SK-N-SH treated with all-trans-retinoic acid at 6 μM for 48 hours (cell line): ENCODE measurements at regions not wholly inside any gene's neighbourhood (a gene's known extent, or its start where the extent isn't known, plus 50 kb on each side); places are given as distances from the start of the nearest gene placed in this dataset.

Experiments used
- ATAC-seq: fragments of 200-7000 bp; cut with Tn5 transposase; 3 replicates; pipeline ENCODE4 v1.9.1; 2020; ENCODE audit warnings: mild to moderate bottlenecking, moderate library complexity
- ARNTL ChIP-seq: fragments of 450-650 bp; formaldehyde crosslinking; IDR thresholded peaks from 2 replicates; pipeline ENCODE4 v1.5.0; 2020; ENCODE audit warnings: low read depth, mild to moderate bottlenecking, moderate library complexity, borderline replicate concordance
- BACH2 ChIP-seq: fragments of 250-450 bp; sonication (Bioruptor Pico); IDR thresholded peaks from 2 replicates; pipeline ENCODE4 v1.9.0; 2021; ENCODE audit warnings: mild to moderate bottlenecking, borderline replicate concordance
- CSDC2 ChIP-seq: fragments of 250-450 bp; sonication (Bioruptor Pico); IDR thresholded peaks from 2 replicates; pipeline ENCODE4 v1.5.0; 2020; ENCODE audit warnings: mild to moderate bottlenecking, moderate library complexity
- GLIS3 ChIP-seq: fragments of 250-450 bp; sonication (Bioruptor Pico); IDR thresholded peaks from 2 replicates; pipeline ENCODE4 v1.5.0; 2020; ENCODE audit warnings: mild to moderate bottlenecking, moderate library complexity
- ISL1 ChIP-seq: fragments of 250-450 bp; sonication (Bioruptor Pico); IDR thresholded peaks from 2 replicates; pipeline ENCODE4 v2.1.2; 2022; ENCODE audit warnings: mild to moderate bottlenecking, moderate library complexity
- OSR1 ChIP-seq: fragments of 250-450 bp; sonication (Bioruptor Pico); IDR thresholded peaks from 2 replicates; pipeline ENCODE4 v1.8.0; 2022; ENCODE audit warnings: moderate library complexity, mild to moderate bottlenecking, inconsistent platforms
- PATZ1 ChIP-seq: fragments of 250-450 bp; sonication (Bioruptor Pico); IDR thresholded peaks from 2 replicates; pipeline ENCODE4 v1.8.0; 2020; ENCODE audit warnings: mild to moderate bottlenecking, moderate library complexity, borderline replicate concordance
- PPARA ChIP-seq: fragments of 250-450 bp; sonication (Bioruptor Pico); IDR thresholded peaks from 2 replicates; pipeline ENCODE4 v1.5.0; 2020; ENCODE audit warnings: mild to moderate bottlenecking, borderline replicate concordance
- RARB ChIP-seq: fragments of 250-450 bp; sonication (Bioruptor Pico); IDR thresholded peaks from 2 replicates; pipeline ENCODE4 v1.8.0; 2021; ENCODE audit warnings: mild to moderate bottlenecking, moderate library complexity
- SNAI2 ChIP-seq: fragments of 250-450 bp; sonication (Bioruptor Pico); IDR thresholded peaks from 2 replicates; pipeline ENCODE4 v1.5.0; 2020; ENCODE audit warnings: mild to moderate bottlenecking, moderate library complexity
- TCF4 ChIP-seq: fragments of 250-450 bp; sonication (Bioruptor Pico); IDR thresholded peaks from 2 replicates; pipeline ENCODE4 v1.8.0; 2021; ENCODE audit warnings: mild to moderate bottlenecking, moderate library complexity, borderline replicate concordance
- TOX ChIP-seq: fragments of 250-450 bp; sonication (Bioruptor Pico); IDR thresholded peaks from 2 replicates; pipeline ENCODE4 v1.8.0; 2021; ENCODE audit warnings: mild to moderate bottlenecking, moderate library complexity, borderline replicate concordance
- ZC3H10 ChIP-seq: fragments of 250-450 bp; sonication (Bioruptor Pico); IDR thresholded peaks from 2 replicates; pipeline ENCODE4 v1.5.1; 2021; ENCODE audit warnings: mild to moderate bottlenecking, moderate library complexity
- ZFP30 ChIP-seq: fragments of 450-650 bp; formaldehyde crosslinking; IDR thresholded peaks from 2 replicates; pipeline ENCODE4 v1.5.0; 2022; ENCODE audit warnings: mild to moderate bottlenecking, moderate library complexity
- ZNF565 ChIP-seq: fragments of 450-650 bp; formaldehyde crosslinking; conservative IDR thresholded peaks from 2 replicates; pipeline ENCODE4 v1.5.0; 2020; ENCODE audit warnings: low read depth, mild to moderate bottlenecking, moderate library complexity
- ZNF70 ChIP-seq: fragments of 450-650 bp; formaldehyde crosslinking; IDR thresholded peaks from 2 replicates; pipeline ENCODE4 v1.5.0; 2020; ENCODE audit warnings: mild to moderate bottlenecking, moderate library complexity
- ZNF8 ChIP-seq: fragments of 450-650 bp; formaldehyde crosslinking; IDR thresholded peaks from 2 replicates; pipeline ENCODE4 v1.5.0; 2020; ENCODE audit warnings: mild to moderate bottlenecking, moderate library complexity
- TF ChIP-seq, protein P1 (sequence below): fragments of 250-450 bp; sonication (Bioruptor Pico); IDR thresholded peaks from 2 replicates; pipeline ENCODE4 v1.5.0; 2020; ENCODE audit warnings: mild to moderate bottlenecking, moderate library complexity
- TF ChIP-seq, protein P2 (sequence below): fragments of 250-450 bp; sonication (Bioruptor Pico); IDR thresholded peaks from 2 replicates; pipeline ENCODE4 v1.5.1; 2021; ENCODE audit warnings: mild to moderate bottlenecking, moderate library complexity
- TF ChIP-seq, protein P3 (sequence below): fragments of 250-450 bp; sonication (Bioruptor Pico); IDR thresholded peaks from 2 replicates; pipeline ENCODE4 v1.5.1; 2020; ENCODE audit warnings: low read depth, mild to moderate bottlenecking, moderate library complexity
- TF ChIP-seq, protein P4 (sequence below): fragments of 250-450 bp; sonication (Bioruptor Pico); IDR thresholded peaks from 2 replicates; pipeline ENCODE4 v1.8.0; 2021; ENCODE audit warnings: low read depth, mild to moderate bottlenecking, moderate library complexity, borderline replicate concordance

GRCh38 chr2:186068139-186068801, 329.7 kb downstream of the FSIP2 start (continued):
- TF ChIP-seq, protein P1, sequence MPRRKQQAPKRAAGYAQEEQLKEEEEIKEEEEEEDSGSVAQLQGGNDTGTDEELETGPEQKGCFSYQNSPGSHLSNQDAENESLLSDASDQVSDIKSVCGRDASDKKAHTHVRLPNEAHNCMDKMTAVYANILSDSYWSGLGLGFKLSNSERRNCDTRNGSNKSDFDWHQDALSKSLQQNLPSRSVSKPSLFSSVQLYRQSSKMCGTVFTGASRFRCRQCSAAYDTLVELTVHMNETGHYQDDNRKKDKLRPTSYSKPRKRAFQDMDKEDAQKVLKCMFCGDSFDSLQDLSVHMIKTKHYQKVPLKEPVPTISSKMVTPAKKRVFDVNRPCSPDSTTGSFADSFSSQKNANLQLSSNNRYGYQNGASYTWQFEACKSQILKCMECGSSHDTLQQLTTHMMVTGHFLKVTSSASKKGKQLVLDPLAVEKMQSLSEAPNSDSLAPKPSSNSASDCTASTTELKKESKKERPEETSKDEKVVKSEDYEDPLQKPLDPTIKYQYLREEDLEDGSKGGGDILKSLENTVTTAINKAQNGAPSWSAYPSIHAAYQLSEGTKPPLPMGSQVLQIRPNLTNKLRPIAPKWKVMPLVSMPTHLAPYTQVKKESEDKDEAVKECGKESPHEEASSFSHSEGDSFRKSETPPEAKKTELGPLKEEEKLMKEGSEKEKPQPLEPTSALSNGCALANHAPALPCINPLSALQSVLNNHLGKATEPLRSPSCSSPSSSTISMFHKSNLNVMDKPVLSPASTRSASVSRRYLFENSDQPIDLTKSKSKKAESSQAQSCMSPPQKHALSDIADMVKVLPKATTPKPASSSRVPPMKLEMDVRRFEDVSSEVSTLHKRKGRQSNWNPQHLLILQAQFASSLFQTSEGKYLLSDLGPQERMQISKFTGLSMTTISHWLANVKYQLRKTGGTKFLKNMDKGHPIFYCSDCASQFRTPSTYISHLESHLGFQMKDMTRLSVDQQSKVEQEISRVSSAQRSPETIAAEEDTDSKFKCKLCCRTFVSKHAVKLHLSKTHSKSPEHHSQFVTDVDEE (CRISPR knock-in tag): peak; percentile 98
- no peak for TF ChIP-seq ZNF8 (CRISPR knock-in tag)
- TF ChIP-seq ZC3H10: no peak
- no peak for TF ChIP-seq ZNF565
- no peak for TF ChIP-seq SNAI2 (CRISPR knock-in tag)
- TF ChIP-seq ISL1 (CRISPR knock-in tag): peak; percentile 41
- TF ChIP-seq GLIS3 (CRISPR knock-in tag): no peak
- no peak for TF ChIP-seq OSR1 (CRISPR knock-in tag)
- TF ChIP-seq, protein P2, sequence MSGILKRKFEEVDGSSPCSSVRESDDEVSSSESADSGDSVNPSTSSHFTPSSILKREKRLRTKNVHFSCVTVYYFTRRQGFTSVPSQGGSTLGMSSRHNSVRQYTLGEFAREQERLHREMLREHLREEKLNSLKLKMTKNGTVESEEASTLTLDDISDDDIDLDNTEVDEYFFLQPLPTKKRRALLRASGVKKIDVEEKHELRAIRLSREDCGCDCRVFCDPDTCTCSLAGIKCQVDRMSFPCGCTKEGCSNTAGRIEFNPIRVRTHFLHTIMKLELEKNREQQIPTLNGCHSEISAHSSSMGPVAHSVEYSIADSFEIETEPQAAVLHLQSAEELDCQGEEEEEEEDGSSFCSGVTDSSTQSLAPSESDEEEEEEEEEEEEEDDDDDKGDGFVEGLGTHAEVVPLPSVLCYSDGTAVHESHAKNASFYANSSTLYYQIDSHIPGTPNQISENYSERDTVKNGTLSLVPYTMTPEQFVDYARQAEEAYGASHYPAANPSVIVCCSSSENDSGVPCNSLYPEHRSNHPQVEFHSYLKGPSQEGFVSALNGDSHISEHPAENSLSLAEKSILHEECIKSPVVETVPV: no peak
- 0 out of 2 replicates have a peak, but pooled peaks have one; percentile 26 for TF ChIP-seq CSDC2 (CRISPR knock-in tag)

DNA sequence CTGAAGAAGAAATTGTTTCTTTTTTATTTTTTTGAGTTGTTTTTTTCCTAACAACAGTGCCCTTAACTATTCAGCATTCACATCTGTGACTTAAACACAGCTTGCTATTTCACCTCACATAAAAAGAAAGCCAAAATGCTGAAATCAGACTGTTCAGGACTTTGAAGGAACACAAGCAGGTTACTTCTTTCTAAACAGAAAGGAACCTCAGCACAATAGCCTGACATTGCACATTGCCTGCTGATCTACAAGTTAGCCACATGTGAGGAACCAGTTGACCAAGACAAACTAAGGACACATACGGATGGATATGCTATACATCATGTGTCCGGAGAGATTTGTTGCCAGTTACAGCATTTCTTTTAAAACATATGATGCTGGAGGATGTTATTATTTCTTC, 331.1 kb downstream of the FSIP2 start:
- TF ChIP-seq ZNF8 (CRISPR knock-in tag) (no peak), ZNF565 (no peak), ZFP30 (no peak), BACH2 (CRISPR knock-in tag) (no peak)
- no peak for ATAC-seq

DNA sequence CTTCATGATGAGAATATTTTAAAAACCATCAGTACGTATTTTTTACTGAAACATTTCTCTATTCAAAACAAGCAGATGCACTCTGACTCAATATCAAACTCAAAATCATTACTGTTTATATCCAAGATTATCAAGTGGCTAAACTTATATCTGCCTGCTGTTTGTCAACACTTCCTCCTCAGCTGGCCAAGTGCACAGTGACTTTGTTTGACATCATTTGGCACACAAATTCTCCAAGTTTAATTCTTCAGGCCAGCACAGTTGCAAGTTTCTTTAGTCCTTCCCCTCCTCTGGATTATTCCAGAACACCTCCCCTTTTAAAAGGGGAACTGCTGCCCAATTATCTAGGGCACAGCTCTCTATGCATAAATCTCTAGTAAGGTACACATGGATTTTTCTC, 346.6 kb downstream of the FSIP2 start:
- TF ChIP-seq PATZ1 (CRISPR knock-in tag) (no peak), ZNF70 (CRISPR knock-in tag) (no peak), RARB (CRISPR knock-in tag) (no peak), PPARA (no peak), ZFP30 (no peak), SNAI2 (CRISPR knock-in tag) (no peak), CSDC2 (CRISPR knock-in tag) (no peak), ZNF8 (CRISPR knock-in tag) (no peak), TOX (no peak), ARNTL (CRISPR knock-in tag) (no peak), OSR1 (CRISPR knock-in tag) (no peak), TCF4 (CRISPR knock-in tag) (no peak), ZNF565 (no peak)
- TF ChIP-seq, protein P3, sequence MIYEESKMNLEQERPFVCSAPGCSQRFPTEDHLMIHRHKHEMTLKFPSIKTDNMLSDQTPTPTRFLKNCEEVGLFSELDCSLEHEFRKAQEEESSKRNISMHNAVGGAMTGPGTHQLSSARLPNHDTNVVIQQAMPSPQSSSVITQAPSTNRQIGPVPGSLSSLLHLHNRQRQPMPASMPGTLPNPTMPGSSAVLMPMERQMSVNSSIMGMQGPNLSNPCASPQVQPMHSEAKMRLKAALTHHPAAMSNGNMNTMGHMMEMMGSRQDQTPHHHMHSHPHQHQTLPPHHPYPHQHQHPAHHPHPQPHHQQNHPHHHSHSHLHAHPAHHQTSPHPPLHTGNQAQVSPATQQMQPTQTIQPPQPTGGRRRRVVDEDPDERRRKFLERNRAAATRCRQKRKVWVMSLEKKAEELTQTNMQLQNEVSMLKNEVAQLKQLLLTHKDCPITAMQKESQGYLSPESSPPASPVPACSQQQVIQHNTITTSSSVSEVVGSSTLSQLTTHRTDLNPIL (CRISPR knock-in tag): no peak

DNA sequence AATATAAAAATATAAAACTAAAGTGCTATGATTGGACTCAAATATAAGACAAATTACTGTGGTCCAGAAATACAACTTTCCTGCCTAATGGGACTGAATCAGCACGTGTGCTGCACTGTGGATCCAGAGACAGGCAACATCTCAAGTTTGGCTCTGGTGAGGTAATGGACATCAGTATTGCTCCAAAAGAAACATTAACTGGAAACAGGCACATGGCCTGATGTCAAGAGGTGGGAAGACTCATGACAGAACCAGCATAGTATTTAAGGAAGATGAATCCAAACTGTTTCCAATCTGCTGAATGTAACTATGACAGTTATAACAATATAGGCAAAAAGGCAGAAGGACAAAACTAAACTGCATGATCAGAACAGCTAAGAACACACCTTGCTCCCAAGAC, 354.6 kb downstream of the FSIP2 start:
- no peak for ATAC-seq
- TF ChIP-seq ARNTL (CRISPR knock-in tag): no peak
- no peak for TF ChIP-seq SNAI2 (CRISPR knock-in tag)
- no peak for TF ChIP-seq ZNF8 (CRISPR knock-in tag)
- TF ChIP-seq ZNF565: no peak
- TF ChIP-seq OSR1 (CRISPR knock-in tag): no peak
- no peak for TF ChIP-seq PATZ1 (CRISPR knock-in tag)
- TF ChIP-seq TCF4 (CRISPR knock-in tag): no peak
- TF ChIP-seq TOX: no peak
- TF ChIP-seq, protein P1 (CRISPR knock-in tag): no peak
- TF ChIP-seq PPARA: no peak
- TF ChIP-seq, protein P4, sequence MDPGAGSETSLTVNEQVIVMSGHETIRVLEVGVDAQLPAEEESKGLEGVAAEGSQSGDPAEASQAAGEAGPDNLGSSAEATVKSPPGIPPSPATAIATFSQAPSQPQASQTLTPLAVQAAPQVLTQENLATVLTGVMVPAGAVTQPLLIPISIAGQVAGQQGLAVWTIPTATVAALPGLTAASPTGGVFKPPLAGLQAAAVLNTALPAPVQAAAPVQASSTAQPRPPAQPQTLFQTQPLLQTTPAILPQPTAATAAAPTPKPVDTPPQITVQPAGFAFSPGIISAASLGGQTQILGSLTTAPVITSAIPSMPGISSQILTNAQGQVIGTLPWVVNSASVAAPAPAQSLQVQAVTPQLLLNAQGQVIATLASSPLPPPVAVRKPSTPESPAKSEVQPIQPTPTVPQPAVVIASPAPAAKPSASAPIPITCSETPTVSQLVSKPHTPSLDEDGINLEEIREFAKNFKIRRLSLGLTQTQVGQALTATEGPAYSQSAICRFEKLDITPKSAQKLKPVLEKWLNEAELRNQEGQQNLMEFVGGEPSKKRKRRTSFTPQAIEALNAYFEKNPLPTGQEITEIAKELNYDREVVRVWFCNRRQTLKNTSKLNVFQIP (CRISPR knock-in tag): no peak

More for the DNA sequence above, 346.6 kb downstream of the FSIP2 start:
- no peak for ATAC-seq
